CD4-positive, alpha-beta T cell treated with Interleukin-4 for 4 hours (primary cell): ENCODE measurements at regions not wholly inside any gene's neighbourhood (a gene's known extent, or its start where the extent isn't known, plus 50 kb on each side); places are given as distances from the start of the nearest gene placed in this dataset.
"Not testable (repeated sequence)": the region's sequence is repeated elsewhere in the genome, so short reads cannot be mapped to it uniquely, and the experiment has no call there.

Experiments
- DNase-seq: peaks from one replicate; pipeline ENCODE4 v3.0.0-alpha.2; 2020

DNA sequence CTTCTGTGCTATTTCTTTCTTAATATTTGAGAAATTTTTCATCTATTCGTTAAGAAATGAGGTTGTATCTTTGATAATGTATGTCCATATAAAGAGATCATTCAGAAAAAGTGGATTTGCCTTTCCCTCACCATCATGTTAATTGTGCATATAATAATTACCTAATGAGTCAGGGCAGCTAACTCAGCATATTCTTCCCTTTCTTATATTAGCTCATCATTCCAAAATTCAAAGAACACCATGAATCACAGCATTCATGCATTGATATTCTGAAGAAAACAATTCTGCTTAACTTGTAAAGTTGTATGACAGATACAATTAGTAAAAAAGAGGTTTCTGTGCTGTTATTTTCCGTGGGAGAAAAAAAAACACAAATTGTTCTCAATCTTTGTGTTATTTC, 630.6 kb downstream of the TLE1 start:
- no peak for DNase-seq

DNA sequence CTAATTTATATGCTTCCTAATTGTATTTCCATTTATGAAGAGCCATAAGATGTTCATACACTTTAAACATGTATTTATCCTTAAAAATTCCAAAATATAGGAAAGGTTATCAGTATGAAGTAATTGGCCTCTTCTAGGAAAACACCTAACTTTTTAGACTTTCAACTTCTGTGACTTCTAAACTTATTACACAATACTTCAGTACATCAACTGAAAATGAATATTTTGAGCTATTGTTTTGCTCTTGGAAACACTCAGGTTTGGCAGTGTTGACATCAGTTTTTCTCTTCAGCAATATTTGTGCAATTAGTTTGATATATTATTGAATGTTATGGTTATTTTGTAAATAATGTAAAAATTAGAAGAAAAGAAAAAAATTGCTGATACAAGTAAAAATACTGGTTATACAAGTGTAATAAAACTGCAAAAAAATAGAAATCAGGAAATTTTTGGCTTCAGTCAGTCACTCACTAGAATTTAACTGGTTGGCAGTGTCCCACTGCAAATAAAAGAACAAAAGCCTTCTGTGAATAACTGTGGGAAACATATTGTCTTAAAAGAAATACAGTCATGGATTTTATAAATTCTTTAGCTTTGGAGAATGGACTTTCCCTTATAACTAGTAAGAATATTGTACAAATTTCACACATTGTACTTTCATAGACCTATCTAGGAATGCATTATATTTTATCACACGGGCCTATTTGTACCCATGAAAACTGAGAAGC, 635.9 kb downstream of the TLE1 start:
- DNase-seq: no peak

DNA sequence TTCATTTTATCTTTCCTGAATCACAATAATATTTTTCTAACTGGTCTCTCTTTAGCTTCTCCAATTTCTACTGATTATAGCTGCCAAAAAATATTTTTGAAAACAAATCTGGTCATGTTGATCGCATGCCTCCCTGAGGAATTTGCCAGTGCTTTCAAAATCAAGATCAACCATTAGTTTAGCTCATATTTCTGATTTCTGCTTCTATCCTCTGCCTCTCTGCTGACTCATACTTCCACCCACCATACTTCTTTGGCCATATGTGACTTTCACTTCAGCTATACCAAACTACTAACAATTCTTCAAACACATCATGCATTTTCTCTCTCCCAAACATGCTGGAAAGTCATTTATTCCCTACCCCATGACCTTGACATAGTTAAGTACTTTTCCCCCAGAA, 636.5 kb downstream of the TLE1 start:
- DNase-seq: no peak

DNA sequence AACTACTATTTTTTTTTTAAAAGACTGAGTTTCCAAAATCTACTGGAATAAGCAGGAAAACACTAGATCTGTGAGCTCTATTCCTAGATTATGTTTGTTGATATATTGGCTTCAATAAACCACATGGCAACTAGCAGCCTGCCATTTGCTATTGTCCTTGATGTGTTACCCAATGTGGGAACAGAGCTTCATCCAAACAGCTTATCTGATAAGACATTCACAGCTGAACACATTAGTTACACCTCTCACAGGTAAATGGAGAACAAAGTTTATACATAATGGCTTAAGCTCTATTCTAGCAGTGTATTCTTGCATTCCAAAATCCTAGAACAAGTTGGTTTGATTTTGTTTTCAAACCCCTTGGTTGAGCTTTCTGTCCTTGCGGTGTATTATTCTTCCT, 642.1 kb downstream of the TLE1 start:
- DNase-seq: no peak

DNA sequence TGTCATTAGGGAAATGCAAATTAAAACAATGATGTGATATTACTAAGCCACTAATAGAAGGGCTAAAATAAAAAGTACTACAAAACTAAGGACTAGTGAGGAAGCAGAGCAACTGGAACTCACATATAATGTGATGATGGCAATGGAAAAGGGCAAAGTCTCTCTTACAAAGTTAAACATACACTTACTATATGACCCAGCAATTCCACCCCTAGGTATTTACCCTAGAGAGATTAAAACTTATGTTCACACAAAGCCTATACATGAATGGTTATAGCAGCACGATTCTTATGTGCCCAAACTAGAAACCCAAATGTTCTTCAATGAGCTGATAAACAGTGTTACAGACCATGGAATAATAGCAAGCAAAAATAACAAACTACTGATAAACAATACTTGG, 643.7 kb downstream of the TLE1 start:
- DNase-seq: no peak

DNA sequence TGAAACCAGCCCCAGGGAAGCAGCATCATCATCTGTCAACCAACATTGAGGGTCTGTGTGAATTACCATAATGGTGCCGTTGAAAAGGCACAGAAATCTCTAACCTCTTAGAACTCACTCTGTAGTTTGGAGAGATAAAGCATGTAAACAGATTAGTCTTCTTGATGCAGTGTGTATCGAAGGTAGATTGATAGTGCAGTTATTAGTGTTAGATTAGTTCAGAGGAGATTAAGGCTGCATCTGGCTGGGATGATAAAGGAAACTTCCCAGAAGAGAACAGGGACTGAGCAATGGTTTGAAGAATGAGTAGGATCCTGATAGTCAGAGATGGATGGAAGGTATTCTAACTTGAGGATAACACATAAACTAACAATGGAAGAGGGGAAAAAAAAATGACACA, 651.5 kb downstream of the TLE1 start:
- no peak for DNase-seq

DNA sequence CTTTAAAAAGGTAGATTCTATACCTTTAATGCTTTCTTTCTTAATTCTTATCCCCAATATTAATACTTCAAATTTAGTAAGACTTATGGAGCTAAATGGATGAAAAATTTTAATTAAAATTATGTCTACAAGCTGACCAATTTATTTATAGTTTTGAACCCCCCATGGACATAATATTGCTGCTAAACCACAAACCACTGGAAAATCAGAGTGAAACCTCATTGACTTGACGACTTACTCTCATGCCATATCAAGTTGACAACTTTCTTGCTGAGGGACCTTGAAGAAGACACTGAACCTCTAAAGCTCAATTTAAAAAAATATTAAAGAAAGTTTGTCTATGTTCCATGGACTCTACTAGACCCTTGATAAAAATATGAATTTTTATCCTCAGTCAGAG, 653.7 kb downstream of the TLE1 start:
- no peak for DNase-seq

DNA sequence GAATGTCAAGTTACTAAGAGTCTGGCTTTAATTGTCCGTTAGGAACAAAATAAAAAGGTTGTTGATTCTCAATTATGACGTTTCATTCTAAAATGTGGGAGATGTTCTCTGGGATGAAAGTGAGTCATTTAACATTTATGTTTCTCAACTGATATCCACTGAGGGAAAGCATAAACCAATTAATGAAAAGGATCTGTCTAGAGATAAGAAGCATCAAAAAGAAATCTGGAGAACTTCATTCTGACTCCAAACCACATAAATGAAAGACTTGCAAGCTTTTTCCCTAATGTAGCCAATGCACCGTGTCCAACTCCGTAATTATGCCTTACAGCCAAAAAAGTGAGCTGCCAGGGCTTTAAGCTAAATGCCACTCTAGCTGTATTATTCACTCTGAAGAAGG, 654.2 kb downstream of the TLE1 start:
- DNase-seq: no peak

DNA sequence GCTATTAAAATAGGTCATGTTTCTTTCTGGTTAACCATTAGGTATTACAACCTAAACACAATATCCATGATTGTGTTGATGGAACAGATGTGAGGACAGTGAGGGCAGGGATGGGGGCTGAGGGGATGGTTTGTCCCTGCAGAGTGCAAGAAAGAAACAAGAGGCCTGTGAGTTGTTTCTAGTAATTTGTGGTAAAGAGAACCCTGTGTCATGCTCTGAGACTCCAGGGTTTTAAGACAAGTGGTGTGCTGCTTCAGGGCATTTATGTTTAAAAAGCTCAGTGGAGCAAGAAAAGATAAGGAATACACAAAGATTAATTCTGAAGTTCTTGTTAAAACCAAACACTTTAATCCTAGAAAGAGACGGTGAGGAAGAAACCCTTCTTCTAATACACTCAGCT, 656.5 kb downstream of the TLE1 start:
- no peak for DNase-seq

DNA sequence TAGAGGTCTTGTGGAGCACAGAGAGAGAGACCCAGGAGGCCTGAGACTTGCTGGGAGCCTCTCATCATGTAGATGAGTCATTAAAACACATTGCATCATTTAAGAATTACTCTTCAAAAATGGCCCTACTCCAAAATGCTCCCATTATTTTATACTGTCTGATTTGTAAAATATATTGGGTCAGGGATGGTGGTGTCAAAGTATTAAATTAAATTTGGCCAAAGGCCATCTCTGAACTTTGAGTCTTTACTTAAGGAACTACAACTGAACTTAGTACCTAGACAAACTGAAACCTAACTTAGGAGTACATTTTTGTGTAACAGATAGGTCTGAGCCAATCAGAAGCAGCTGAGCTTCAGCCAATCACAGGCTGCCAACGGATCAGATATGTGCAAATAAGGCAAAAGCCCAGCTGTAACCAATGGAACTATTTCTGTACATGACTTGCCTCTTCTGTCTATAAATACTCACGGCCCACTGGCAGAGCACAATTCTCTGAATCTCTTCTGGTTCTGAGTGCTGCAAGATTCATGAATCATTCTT, 657.2 kb downstream of the TLE1 start:
- DNase-seq: no peak

DNA sequence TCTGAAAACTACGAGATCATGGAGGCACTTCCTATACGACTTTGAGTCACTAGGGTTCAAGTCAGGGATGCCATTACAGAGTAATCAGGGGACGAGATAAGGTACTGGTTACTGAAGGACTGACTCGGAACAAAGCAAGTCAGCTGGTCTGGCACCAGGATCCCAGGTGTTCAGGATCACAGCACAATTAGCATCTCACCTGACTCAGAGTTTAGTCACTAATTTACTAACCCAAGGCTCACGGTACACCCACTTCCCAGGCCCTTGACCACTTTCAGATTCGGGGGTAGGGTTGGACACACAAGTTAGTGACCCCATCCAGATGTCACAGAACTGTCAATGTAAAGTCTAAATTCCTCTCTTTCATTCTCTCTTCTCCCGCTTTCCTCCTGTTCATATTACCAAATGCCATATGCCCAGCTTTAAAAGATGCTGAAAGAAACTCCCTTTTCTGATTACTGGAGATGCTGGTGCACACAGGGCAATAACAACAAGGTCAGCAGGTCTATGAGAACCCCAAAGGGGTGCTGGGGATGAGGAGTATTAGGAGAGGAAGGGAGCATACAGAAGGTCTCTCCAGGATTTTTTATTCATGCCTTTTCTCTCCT, 657.8 kb downstream of the TLE1 start:
- DNase-seq: no peak

DNA sequence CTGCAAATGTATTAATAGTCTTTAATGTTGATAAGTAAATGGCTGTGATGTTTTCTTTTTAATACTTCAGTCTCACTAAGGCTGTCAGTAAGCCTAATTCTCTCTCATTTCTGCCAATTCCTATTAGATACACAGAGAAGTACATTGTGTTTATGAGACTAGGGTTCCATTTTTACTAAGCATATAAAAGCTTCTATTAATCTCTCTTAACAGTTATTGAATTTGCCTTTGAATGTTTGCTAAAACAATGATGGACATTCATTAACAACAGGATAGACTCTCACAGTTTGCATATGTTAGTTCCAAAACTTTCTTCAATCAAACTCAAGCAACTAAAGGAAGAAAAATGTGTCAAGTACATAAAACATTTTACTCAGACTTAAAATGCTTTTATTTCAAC, 659.3 kb downstream of the TLE1 start:
- no peak for DNase-seq

DNA sequence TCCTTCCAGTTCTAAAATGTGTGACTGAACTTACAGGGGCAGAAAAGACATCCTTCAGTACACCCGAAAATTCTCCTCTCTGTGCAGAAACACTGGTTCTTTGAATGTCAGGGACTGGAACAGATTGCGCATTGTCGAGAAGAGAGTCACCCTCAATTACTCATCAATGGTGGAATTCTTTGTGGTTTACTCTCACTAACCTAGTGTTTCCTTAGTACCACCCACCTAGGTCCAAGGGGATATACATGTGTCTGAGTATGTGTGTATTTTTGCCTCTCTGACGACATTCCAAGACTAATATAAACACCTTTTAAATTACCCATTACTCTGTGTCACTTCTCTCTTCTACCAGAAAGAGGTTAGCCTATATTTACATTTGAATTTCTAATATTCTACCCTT, 660.8 kb downstream of the TLE1 start:
- DNase-seq: no peak

DNA sequence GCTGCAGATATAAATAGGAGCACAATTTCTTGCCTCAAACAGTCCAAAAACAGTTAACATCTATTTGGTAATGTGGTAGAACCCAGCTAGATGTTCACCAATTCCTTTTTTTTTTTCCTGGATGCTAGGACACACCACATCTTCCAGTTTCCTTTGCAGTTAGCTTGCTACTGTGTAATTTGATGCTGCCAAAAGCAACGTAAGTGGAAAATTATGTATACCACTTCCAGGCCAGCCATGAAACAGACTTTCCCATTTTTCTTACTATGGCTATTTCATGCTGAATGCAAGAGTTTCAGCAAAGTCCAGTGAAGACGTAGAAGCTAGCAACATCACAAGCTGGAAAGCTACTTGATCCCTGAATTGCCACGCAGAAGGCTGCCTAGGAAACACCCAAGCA, 667.2 kb downstream of the TLE1 start:
- no peak for DNase-seq

DNA sequence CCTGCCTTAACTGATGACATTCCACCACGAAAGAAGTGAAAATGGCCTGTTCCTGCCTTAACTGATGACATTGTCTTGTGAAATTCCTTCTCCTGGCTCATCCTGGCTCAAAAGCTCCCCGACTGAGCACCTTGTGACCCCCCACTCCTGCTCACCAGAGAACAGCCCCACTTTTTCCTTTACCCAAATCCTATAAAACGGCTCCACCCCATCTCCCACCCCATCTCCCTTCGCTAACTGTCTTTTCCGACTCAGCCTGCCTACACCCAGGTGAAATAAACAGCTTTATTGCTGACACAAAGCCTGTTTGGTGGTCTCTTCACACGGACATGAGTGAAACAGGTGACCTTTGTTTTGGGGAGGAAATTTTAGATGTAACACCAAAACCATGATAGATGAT, 674.4 kb downstream of the TLE1 start:
- DNase-seq: not testable (repeated sequence)

DNA sequence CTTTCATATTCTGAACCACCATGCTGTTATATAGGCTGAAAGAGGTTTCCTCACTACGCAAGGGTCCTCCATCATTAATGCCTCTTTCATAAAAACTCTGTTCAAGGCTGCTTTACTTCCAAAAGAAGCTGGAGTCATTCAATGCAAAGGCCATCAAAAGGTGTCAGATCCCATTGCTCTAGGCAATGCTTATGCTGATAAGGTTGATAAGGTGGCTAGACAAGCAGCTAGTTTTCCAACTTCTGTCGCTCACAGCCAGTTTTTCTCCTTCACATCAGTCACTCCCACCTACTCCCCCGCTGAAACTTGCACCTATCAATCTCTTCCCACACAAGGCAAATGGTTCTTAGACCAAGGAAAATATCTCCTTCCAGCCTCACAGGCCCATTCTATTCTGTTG, 676.2 kb downstream of the TLE1 start:
- DNase-seq: not testable (repeated sequence)

DNA sequence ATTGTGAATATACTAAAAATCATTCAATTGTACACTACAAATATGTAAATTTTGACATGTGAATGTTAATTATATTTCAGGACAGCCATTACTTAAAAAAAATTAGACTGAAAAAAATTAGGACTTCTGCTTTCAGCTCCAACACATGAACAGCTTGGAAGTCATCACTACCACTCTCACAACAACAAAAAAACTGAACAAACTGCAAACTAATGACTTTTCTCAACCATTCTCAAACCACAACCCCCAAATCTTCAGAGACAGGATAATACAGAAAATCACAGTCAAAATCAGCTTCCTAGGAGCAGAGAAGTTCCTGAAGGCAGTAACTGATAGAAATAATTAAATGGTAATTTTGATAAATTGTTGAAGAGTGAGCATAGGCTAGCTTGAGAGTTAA, 686.4 kb downstream of the TLE1 start:
- DNase-seq: no peak

DNA sequence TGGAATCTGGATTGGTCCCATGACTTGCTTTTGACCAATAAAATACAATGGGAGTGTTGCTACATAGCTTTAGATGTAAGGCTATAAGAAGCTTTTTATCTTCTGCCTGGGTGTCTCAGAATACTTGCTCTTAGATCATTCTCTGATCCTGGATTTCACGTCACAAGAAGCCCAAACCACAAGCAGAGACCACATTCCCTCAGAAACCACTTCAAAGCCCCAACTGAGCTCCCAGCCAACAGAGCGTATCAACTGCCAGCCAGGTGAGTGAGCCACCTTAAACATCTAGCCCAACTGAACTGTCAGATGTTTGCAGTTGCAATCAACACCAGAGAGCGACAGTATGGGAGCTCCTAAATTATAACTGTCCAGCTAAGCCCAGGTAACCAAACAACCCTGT, 687.1 kb downstream of the TLE1 start:
- DNase-seq: no peak

DNA sequence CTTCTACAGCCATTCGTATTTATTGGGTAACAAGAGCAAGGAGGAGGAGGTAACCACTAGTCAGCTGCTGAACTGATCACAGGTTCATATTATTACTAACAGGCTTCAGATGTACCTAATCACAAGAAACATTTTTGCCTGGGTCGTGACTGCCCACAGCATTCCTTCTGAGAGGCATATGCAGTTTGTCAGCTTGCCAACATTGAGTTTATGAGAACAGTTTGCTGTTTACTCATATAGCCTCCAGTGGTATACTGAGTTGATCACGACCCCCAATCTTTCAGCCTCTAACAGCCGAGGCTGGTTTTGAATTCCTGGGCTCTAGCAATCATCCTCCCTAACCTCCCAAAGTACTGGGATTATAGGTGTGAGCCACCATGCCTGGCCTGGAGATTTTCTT, 693.6 kb downstream of the TLE1 start:
- no peak for DNase-seq

DNA sequence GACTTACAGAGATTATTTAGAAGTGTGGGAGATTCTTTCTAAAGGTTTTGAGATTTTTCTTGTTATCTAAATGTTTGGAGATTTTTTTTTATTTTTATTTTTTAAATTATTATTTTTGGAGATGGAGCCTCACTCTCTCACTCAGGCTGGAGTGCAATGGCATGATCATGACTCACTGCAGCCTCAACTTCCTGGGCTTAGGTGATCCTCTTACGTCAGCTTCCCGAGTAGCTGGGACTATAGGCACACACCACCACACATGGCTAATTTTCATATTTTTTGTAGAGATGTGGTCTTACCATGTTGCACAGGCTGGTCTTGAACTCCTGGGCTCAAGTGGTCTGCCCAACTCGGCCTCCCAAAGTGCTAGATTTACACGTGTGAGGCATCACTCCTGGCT, 694.5 kb downstream of the TLE1 start:
- DNase-seq: no peak

DNA sequence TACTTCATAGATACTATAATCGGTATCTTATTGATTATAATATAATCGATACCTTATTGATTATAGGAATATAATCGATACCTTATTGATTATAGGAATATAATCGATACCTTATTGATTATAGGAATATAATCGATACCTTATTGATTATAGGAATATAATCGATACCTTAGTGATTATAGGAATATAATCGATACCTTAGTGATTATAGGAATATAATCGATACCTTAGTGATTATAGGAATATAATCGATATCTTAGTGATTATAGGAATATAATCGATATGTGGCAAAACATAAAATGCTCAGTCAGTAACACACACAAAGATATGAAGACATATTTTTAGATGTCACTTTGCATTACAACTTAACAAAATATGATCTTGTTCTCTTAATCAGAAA, 703.8 kb downstream of the TLE1 start:
- not testable (repeated sequence) for DNase-seq

DNA sequence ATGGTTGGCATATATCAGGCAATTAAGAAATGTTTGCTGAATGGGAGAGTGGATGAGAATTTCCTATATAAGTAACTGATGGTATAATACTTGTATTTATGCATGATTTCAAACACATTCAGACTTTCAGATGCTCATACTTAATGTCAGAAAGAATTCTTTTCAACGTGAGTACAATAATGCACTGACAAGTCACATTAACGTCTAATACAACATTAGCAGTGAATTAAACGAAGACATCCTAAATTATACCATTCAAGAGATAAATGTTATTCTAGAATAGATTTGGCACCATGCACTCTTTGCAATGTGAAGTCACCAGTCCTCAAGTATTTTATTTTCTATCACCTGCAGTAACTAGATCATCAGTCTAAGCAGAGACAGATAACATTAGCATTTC, 712.9 kb downstream of the TLE1 start:
- no peak for DNase-seq

DNA sequence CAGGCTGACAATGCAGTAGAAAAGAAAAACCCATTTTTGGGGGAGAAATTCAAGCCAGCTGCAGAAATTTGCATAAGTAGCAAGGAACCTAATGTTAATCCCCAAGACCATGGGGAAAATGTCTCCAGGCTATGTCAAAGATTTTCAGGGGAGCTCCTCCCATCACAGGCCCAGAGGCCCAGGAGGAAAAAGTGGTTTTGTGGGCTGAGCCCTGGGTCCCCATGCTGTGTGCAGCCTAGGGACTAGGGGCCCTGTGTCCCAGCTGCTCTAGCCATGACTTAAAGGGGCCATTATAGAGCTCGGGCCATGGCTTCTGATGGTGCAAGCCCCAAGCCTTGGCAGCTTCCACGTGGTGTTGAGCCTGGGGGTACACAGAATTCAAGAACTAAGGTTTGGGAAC, 719.0 kb downstream of the TLE1 start:
- DNase-seq: not testable (repeated sequence)

DNA sequence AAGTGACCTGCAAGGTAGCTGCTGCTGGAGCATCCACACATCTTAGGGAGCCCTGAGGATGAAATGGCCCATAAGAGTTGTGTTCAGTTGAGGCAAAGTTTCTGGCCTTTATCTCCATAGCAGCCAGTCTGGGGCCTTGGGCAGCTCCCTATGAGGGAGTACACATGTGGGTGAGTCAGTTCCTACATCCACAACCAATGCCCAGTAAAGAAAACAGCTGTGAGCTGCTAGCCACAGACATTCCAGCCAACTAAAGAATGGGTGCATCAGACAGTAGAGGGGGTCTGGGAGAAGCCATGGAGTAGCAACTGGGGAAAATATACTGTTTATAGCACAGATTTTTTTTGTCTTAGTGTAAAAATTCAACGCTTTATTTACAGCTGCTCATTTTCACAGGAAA, 720.7 kb downstream of the TLE1 start:
- no peak for DNase-seq

DNA sequence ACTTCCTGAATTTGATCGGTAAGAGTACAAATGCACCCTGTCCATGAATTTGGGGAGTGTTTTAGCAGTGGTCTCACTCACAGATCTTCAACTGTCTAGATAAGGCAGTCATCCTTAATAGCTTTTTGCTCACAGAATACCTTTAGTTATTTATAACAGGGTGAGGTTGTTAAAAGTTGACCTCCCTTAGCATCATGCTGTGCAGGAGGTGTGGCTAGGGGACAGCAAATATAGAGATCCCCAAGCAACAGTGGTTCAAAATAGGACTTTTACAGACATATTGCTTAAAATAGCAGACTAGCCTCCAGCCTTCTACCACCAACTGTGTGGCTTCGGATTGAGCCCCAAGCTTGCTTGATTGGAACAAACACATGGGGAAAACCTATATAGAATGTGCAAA, 724.4 kb downstream of the TLE1 start:
- no peak for DNase-seq
